ENCODE measurements at regions not wholly inside any gene's neighbourhood (a gene's known extent, or its start where the extent isn't known, plus 50 kb on each side); places are given as distances from the start of the nearest gene placed in this dataset.
"Not testable (repeated sequence)": the region's sequence is repeated elsewhere in the genome, so short reads cannot be mapped to it uniquely, and the experiment has no call there.

DNA sequence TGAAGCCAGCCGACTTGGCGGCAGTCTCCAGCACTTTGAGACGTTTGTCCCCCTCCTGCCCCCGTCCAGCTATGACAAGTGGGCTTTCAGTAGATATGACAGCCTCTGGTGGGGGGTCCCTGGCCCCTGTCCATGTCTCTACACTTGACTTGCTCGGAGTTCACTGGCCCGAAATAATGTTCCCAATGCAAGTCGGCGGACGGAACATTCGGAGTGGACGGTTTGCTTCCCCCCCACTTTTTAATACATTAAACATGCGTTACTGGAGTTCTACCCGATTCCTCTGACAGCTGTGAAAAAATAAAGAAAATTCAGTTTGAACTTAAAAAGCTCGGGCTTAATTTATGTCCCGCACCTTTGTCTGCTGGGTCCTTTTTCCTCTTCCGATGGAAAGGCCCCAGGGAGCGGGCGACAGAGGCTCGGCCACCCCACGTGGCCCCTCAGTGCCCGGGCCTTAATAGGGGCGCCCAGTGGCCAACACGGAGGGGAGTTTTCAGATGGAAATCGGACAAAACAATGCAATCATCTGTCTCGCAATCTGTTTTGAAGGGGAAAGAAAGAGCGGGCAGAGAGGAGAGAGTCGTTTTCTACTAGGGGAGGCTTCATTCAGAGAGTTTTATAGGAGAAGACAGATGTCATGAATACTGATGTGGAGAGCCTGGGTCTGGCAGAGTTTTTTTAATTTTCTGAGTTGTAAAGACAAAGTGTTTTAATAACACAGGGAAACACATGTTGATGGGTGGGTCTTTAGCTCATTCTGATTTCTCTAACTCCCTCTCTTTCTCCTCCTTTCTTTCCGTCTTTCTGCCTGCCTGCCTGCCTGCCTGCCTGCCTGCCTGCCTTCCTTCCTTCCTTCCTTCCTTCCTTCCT is 50.2 kb downstream of the SMIM38 start:
- ATAC-seq = no peak
- Histone ChIP-seq H3K9me3 (ENCODE audit: control insufficient read depth in 1 of 2, insufficient read depth in 1 of 2, low read depth in 1 of 2, low read length in 2 of 2) (no peaks in the 10 kb centered on the region), H3K4me3 (replicated peaks in 1 of 2; ENCODE audit: low read depth in 1 of 2, low read length in 2 of 2) (no peak overlapping the region), H3K27me3 (ENCODE audit: insufficient read depth, low read length) (no peaks in the 10 kb centered on the region), H2AFZ (ENCODE audit: low read depth, low read length, poor library complexity, severe bottlenecking) (no peak overlapping the region), H3K79me2 (ENCODE audit: insufficient read depth, low read length) (no peaks in the 10 kb centered on the region), H3K9me2 (ENCODE audit: insufficient read depth) (no peaks in the 10 kb centered on the region), H3K9ac (ENCODE audit: low read length) (no peak overlapping the region), H3K27ac (ENCODE audit: low read depth, low read length) (no peak overlapping the region), H3K4me2 (ENCODE audit: low read length) (no peak overlapping the region), H4K20me1 (ENCODE audit: insufficient read depth) (no peaks in the 10 kb centered on the region), H3K36me3 (ENCODE audit: control insufficient read depth in 1 of 2, insufficient read depth in 2 of 2, low read length in 2 of 2) (no peaks in the 10 kb centered on the region), H3K4me1 (ENCODE audit: control insufficient read depth in 1 of 2, insufficient read depth in 2 of 2, low read length in 2 of 2) (peaks cover 0 to 17% of the 10 kb centered on the region in 2 experiments; a peak in 2 of 4 replicates)
- BruUV-seq (replicated peaks) = no TSS peak
- TF ChIP-seq, protein P1, sequence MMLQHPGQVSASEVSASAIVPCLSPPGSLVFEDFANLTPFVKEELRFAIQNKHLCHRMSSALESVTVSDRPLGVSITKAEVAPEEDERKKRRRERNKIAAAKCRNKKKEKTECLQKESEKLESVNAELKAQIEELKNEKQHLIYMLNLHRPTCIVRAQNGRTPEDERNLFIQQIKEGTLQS (IDR thresholded peaks at IDR 0.05) = no peak
- TF ChIP-seq ZFX (IDR thresholded peaks at IDR 0.05) (no peak), EZH2phosphoT487 (IDR thresholded peaks at IDR 0.05; ENCODE audit: borderline replicate concordance) (no peak), CBX3 (IDR thresholded peaks at IDR 0.05; ENCODE audit: low read depth) (no peak), POLR2AphosphoS5 (IDR thresholded peaks at IDR 0.05; ENCODE audit: low read depth, low read length) (no peak), EZH2 (IDR thresholded peaks at IDR 0.05) (no peak), YY1 (IDR thresholded peaks at IDR 0.05; ENCODE audit: extremely low read depth, insufficient replicate concordance, low read depth, low read length) (no peak), ELF1 (IDR thresholded peaks at IDR 0.05; ENCODE audit: borderline replicate concordance, low read depth) (no peak), ZBTB33 (IDR thresholded peaks at IDR 0.05; ENCODE audit: extremely low read depth, insufficient replicate concordance, low read length) (no peak)
- TF ChIP-seq, protein P2, sequence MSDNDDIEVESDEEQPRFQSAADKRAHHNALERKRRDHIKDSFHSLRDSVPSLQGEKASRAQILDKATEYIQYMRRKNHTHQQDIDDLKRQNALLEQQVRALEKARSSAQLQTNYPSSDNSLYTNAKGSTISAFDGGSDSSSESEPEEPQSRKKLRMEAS (IDR thresholded peaks at IDR 0.05) = no peak
- POLR2A ChIA-PET = no interaction called here
- no peak for DNase-seq (ENCODE audit: low read depth, low spot score)
- CTCF ChIA-PET = no interaction called here
- intact Hi-C loops (cut with micrococcal nuclease) = no loop called here
- RAD21 ChIA-PET (ENCODE audit: low non-redundant PET in 1 of 2, low total read pairs in 2 of 2, uncharacterized antibody in 2 of 2, unreplicated experiment in 2 of 2) = no interaction called here

- H3K27ac ChIP-seq (ENCODE audit: low read depth, low read length); H3K9ac ChIP-seq (ENCODE audit: low read length); CTCF ChIA-PET; BruUV-seq (replicated peaks); intact Hi-C loops (cut with micrococcal nuclease); H3K4me3 ChIP-seq (replicated peaks in 1 of 2; ENCODE audit: low read depth in 1 of 2, low read length in 2 of 2); H3K4me2 ChIP-seq (ENCODE audit: low read length); H3K79me2 ChIP-seq (ENCODE audit: insufficient read depth, low read length); RAD21 ChIA-PET (ENCODE audit: low non-redundant PET in 1 of 2, low total read pairs in 2 of 2, uncharacterized antibody in 2 of 2, unreplicated experiment in 2 of 2); H3K36me3 ChIP-seq (ENCODE audit: control insufficient read depth in 1 of 2, insufficient read depth in 2 of 2, low read length in 2 of 2); H3K9me2 ChIP-seq (ENCODE audit: insufficient read depth); POLR2A ChIA-PET; H3K9me3 ChIP-seq (ENCODE audit: control insufficient read depth in 1 of 2, insufficient read depth in 1 of 2, low read depth in 1 of 2, low read length in 2 of 2); H4K20me1 ChIP-seq (ENCODE audit: insufficient read depth); H3K27me3 ChIP-seq (ENCODE audit: insufficient read depth, low read length); H2AFZ ChIP-seq (ENCODE audit: low read depth, low read length, poor library complexity, severe bottlenecking); DNase-seq (ENCODE audit: low read depth, low spot score); ATAC-seq: not testable (repeated sequence)
- peaks cover 0 to 17% of the 10 kb centered on the region in 2 experiments; a peak in 2 of 4 replicates for H3K4me1 ChIP-seq (ENCODE audit: control insufficient read depth in 1 of 2, insufficient read depth in 2 of 2, low read length in 2 of 2)
These were observed 50.9 kb downstream of the SMIM38 start for GRCh38 chr11:69206613-69206965.
